HG02840 (cell line): ENCODE measurements at regions not wholly inside any gene's neighbourhood (a gene's known extent, or its start where the extent isn't known, plus 50 kb on each side); places are given as distances from the start of the nearest gene placed in this dataset.
"Not testable (repeated sequence)": the region's sequence is repeated elsewhere in the genome, so short reads cannot be mapped to it uniquely, and the experiment has no call there.

Source experiments
- ATAC-seq: cut with Tn5 transposase; IDR thresholded peaks from one replicate; pipeline ENCODE4 v1.9.1; 2021; ENCODE audit warnings: mild to moderate bottlenecking, moderate library complexity, moderate number of reproducible peaks; ENCODE audit not compliant: unreplicated experiment, low FRiP score

GRCh38 chr15:93973287-93973686 is 258.1 kb upstream of the MCTP2 start:
- ATAC-seq, result no peak

DNA sequence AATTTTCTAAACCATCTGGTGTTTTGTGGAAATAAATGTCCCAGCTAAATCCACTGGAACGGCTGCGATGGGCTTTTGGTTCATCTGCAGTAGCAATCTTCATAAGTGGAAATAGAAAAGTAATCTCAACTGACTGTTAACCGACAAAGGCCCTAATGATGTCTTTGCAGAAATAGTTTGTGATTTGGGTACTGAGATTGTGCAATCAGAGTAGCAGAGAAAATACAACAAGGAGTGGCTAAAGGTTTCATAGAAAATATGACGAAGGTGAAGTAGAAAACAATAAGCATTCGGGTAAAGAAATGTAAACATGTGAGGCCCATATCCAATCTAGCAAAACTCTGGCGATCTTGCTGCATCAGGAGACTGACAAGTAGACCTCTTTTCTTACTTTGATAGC is 262.6 kb upstream of the MCTP2 start:
- ATAC-seq, result no peak

DNA sequence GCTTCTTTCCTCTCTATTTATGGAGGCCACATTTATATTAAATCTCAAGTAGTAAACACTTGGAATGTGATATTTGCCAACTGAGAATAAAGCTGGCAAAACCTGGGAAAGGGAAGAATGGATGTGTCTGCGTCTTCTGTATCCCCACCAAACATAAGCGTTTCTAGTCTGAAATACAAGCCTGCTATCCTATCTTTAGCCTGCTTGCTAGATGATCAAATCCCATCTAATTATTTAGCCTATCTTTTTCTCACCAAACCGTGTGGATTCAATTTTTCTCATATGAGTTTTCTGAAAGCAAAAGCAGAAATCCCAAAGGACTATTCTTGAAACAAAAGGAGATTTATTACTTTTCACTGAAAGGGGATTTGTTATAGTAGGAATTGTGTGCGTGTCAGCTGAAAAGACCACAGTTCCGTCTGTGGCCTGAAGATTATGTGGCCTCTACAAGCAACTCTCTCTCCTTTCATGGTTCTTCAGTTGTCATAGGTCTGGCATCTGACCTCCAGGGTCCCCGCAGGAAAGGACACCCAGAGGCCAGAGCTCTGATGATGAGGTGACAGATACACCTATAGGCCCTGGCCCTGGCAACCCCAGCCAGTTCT is 266.0 kb upstream of the MCTP2 start:
- no peak for ATAC-seq

DNA sequence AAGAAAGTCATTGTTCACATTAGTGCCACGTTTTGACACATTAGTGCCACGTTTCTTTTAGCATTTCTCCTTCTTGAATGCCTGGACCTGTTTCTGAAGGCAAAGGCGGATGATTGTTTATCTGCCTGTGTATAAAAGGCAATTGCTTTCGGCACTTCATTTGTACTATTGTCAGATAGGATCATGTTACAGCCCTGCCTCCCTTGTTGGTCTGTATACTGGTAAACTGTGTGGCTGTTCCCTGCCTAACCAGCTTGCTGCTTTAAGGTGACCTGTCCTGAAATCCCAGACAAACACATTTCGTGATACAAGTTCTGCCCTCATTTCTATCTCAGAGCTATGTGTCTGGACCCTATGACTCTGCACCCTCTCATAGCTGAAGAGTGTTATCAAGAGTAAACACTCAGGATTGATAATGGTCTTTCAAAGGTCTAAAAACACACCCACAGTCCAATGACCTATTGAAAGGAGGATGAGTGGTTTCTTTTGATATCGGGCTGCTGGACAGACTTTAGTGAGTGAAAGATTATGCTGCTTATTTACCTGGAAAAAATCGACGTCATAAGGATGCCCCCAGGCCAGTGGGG is 276.3 kb upstream of the MCTP2 start:
- no peak for ATAC-seq

DNA sequence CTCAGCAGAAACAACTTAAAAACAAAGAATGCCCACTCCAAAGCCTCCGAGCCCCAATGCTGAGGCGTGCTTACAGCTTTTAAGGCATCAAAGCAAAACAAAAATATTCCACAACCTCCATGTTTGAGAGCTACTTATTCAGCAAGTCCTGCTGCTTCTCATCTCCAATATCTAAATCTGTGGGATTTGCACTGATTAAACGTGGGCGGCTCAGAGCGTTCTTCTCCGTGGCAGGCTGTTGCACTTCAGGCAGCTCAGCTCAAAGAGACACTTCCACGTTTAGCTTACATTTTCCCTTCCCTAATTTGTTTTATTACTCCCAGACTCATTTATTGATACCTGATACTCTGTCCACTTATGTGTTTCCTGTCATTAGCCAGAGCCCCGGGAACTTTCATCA is 282.6 kb upstream of the MCTP2 start:
- ATAC-seq, result no peak

DNA sequence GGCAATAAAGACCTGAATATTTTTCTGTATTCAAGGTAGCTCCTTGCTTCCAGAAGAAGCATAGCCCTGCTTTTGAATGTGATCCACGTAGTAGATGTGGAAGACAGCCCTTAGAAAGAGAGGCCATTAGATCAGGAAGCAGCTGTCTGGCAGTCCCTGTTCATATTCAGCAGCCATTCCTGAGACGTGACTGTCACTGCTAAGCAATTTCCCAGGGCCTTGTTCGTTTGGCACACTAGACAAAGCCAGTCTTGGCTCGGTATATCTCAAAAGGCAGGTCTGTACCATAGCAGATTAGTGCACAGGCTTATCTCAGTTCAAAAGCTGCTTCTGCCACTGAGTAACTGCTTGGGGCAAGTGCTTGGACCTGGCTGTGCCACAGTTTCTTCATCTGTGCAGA is 287.8 kb upstream of the MCTP2 start:
- ATAC-seq, result no peak

DNA sequence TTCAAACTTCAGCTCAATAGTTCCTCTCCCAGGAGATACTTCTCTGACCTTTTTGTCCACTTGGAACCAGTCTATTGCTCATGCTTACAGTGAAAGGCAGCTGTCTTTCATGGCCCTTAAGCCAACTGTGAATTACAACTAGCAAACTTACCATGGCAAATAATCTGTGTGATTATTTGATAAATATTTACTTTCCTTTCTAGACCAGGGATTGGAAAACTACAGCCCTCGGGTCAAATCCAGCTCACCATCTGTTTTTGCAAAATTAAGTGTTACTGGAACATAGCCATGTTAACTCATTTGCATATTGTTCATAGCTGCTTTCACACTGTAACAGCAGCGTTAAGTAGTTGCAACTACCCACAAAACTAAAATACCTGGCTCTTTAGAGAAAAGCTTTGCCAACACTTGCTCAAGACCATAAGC is 289.1 kb upstream of the MCTP2 start:
- no peak for ATAC-seq

DNA sequence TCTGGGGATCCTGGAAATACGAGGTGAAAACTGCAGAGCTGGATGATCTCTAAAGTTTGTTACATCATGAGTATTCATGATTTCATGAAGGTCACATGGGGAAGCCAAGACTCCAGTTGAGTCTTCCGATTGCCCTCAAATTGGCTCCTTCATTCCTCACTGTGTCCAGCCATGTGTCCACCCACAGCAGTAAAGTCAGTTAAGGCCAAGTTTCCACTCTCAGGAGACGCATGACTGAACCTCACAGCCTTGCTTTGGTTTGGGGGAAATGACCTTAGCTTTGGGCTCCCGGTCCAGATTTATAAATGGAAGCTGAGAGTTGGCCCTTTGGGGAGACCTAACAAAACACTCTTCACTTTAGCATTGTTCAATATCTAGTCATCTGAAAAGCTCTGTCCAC is 289.7 kb upstream of the MCTP2 start:
- no peak for ATAC-seq

- no peak for ATAC-seq
Observed at GRCh38 chr15:93940226-93940625, 291.1 kb upstream of the MCTP2 start.

DNA sequence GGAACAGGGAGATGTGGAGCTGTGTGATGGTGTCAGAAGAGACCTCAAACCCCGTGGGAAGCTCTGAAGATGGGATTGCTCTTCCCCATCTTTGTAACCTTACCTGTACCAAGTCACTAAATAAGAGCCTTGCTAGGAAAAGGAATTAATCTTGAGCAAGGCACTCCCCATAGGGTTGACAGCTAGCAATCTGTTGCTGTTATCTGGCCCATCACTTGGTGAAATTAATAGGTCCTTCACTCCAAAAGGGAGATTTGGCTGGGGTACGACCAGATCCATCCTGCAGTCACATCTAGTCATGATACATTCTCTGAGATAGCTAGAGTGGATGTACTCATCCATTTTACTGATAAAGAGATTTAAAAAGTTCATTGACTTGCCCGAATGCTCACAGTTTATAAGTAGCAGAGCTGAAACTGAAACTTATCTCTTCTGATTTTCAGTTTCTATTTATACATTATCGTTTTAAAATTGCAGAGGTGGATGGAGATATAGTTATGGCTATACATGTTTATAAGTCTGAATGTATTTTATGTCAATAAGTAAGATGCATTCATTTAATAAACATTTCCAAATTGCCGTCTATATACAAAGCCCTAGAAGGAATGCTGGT is 299.1 kb upstream of the MCTP2 start:
- no peak for ATAC-seq

GRCh38 chr15:93929375-93930094 is 301.8 kb upstream of the MCTP2 start:
- ATAC-seq, result no peak

GRCh38 chr15:93920204-93920603 is 311.2 kb upstream of the MCTP2 start:
- ATAC-seq, result no peak

DNA sequence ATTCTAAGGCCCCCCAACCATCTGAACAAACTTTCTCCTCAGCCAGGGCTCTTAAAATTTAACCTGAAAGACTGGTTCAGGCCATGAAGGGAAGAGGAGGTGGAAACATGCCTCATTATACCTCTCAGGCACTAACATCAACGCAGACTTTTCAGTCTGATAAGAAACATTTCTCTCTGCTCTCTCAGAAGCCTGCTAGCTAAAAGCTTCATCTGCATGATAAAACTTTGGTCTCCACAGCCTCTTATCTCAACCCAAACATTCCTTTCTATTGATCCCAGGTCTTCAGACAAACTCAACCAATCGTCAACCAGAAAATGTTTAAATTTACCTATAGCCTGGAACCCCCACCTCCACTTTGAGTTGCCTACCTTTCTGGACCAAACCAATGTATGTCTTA is 312.6 kb upstream of the MCTP2 start:
- ATAC-seq, result not testable (repeated sequence)

GRCh38 chr15:93917181-93917580 is 314.2 kb upstream of the MCTP2 start:
- no peak for ATAC-seq

DNA sequence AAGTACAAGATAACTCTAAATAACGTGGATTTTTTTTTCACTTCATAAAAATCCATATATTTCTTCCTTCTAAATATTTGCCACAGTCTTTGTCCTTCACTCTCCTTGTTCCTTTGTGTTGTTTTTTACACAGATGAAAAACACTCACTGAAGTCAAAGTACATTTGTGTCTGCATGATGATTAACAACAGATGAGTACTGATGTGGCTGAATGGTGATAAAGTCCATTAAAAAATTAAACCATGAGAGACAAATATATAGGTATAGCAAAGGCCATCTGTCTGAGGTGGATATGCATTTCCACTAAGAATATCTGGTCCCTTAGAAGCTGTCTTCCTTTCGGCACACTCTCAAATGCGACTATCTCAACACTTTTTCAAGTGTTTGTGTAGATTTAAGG is 317.5 kb upstream of the MCTP2 start:
- no peak for ATAC-seq

GRCh38 chr15:93913310-93913709 is 318.1 kb upstream of the MCTP2 start:
- no peak for ATAC-seq

- ATAC-seq, result no peak
Observed at GRCh38 chr15:93900476-93901400, 330.6 kb upstream of the MCTP2 start.

DNA sequence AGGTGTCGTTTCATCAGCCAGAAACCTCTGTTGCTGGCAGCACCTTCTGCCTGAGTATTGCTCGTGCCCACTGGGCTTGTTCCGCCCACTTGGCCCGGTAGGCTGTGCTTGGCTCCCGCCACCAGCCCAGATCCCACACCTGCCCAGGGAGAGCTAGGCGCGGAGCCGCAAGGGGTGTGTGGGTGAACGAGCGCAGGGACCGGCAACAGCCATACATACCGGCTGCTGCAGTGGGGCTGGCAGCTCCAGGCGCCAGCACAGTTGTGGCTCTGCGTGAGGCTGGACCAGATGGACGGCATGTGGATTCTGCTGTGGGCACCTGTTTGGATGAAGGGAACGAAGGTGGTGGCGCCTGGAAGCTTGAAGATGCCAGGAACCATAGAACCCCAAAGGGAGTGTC is 331.5 kb upstream of the MCTP2 start:
- no peak for ATAC-seq

DNA sequence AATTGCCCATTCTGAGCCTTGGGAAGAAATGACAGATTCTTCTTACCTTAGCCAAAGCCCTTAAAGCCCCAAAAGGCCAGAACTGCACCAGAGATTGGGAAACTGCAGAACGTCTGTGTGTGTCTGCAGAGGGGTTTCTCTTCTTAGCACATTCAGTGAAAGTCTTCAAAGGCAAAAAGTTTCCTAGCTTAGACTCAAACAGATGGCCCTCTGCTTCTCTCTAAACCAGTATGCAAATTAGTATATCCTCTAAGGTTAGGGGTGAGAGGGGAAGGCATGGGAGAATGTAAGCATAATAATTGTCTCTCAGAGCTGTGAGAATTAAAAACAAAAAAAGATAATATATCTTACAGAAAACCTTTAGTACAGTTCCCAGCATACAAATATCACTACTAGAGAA is 334.0 kb upstream of the MCTP2 start:
- ATAC-seq, result no peak

DNA sequence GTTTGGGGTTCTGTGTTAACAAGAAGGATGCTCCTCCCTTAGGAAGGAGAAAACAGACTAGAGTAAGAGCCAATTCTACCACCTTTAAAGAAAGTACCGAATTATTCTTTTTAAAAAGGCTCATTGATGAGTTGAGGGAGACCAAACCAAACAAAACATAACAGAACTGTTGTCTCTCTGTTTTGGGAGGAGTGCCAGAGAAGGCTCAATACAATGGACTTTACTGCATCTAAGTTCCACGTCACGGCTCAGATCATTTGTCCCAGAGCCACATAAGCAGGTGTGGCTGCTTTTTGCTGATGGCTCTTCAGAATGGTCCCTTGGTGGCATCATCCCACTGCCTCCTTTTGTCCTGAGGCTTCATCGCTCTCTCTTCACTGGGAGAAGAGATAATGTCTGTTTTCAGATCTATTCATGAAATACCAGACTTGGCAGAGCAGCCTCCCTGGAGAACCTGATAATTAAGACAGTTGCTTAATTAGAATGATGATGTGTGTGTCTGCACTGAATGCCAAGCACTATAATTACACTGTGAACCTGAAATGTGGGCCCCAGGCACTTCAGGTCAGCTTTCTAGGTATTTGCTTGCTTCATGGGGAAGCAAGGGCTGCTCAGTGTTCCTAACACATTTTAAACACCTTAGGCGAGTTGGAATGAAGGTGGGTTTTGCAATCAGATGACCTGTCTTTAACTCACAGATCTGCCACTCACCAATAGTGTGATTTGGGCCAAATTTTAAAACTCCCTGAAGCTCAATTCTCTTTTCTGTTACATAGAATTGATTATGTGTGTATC is 335.2 kb upstream of the MCTP2 start:
- ATAC-seq, result no peak
